Left cardiac atrium (tissue), 4 donors: ENCODE measurements at regions not wholly inside any gene's neighbourhood (a gene's known extent, or its start where the extent isn't known, plus 50 kb on each side); places are given as distances from the start of the nearest gene placed in this dataset.

Experiments
- ATAC-seq, 2 donors: fragments of 200-7000 bp; cut with Tn5 transposase; one replicate each; pipeline ENCODE4 v1.9.1; 2020; ENCODE audit warnings: mild to moderate bottlenecking in 2 of 2, moderate library complexity in 2 of 2
- DNase-seq: peaks from one replicate; pipeline ENCODE4 v3.0.0-alpha.2; 2020
- intact Hi-C, 2 donors: fragments of 100-400 bp; cut with DNase I; formaldehyde crosslinking; loops; one replicate each; pipeline versions ENCODE4 v1.14.1 to v1.15.1; 2022 to 2023
- donor health status: DM: no; HTN: yes; CAD: no.
- donor health status: DM: no; HTN: yes; CAD: no; lungs with severe emphysema.
- donor health status: DM: yes; HTN: yes; CAD: no.
- donor health status: Dilated cardiomyopathy.

GRCh38 chr13:107351305-107351704, 783.4 kb upstream of the ARGLU1 start:
- DNase-seq (no peak), ATAC-seq (peak; percentile 63 to 90)
- intact Hi-C loops = no loop called here

DNA sequence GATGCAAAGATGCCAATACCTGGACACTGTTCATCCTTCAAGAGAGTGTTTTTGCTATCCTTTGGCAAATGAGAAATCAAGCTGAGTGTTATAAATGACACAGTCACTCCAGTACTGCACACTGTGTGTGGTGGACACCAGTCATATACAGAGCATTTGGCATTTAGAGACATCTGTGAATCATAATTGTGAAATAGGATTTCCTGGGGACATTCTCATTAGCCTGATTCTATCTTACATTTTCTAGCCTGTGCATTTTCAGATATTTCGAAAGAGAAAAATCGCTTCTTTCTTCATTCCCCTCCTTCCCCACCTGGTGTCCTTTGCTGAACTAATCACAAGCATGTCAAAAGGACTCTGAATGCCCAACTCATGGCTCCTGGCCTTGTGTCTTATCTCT, 781.0 kb upstream of the ARGLU1 start:
- ATAC-seq = no peak
- DNase-seq = no peak
- intact Hi-C loops = no loop called here

DNA sequence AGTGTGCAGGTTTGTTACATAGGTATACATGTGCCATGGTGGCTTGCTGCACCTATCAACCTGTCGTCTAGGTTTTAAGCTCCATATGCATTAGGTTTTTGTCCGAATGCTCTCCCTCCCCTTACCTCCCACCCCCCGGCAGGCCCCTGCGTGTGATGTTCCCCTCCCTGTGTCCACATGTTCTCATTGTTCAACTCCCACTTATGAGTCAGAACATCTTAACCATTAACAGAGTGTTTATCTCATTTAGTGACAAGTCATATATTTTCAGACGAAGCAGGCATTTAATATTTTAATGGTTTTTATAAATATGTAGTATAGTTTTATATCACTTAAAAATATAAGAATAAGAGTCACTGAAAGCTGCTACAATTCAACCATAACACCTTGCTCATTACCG, 780.5 kb upstream of the ARGLU1 start:
- intact Hi-C loops = no loop called here
- DNase-seq (no peak), ATAC-seq (no peak)

- no peak for DNase-seq
- intact Hi-C loops = no loop called here
- ATAC-seq = no peak
Measured at GRCh38 chr13:107347641-107348369, 779.9 kb upstream of the ARGLU1 start.

DNA sequence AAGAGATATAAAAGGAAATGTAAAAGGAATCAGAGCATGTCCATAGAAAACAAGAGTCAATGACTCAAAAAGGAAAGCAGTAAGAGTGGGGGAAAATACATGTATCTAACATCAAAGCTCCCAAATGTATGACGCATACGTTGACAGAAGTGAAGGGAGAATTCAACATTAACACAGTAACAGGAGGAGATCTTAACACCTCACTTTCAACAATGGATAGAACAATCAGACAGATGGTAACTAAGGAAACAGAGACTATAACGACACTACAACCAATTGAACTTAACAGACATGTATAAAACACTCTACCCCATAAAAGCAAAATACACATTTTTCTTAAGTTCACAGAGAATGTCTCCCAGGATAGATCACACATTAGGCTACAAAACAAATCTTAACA, 774.8 kb upstream of the ARGLU1 start:
- no peak for ATAC-seq
- intact Hi-C loops = no loop called here

GRCh38 chr13:107339209-107339608, 771.3 kb upstream of the ARGLU1 start:
- ATAC-seq = no peak

More for the DNA sequence above, 774.8 kb upstream of the ARGLU1 start:
- no peak for DNase-seq

GRCh38 chr13:107332188-107332587, 764.3 kb upstream of the ARGLU1 start:
- DNase-seq = no peak
- intact Hi-C loops = no loop called here
- ATAC-seq = no peak

More at GRCh38 chr13:107339209-107339608, 771.3 kb upstream of the ARGLU1 start:
- intact Hi-C loops = no loop called here
- no peak for DNase-seq

DNA sequence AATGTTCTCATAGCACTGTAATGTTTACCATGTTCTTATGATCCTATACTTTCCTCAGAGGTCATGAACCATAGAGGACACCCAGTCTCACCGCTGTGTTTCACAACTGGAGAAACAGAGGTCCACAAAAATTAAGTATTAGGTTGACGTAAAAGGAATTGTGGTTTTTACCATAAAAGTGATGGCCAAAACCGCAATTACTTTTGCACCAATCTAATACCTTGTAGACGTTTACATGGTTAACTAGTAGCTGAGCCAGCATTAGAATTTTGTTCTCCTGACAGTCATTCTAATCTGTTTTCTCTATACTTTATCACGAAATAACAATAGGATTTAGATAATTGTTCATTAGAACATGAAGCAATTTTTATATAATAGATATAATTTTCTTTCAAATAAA, 763.4 kb upstream of the ARGLU1 start:
- DNase-seq (no peak), ATAC-seq (no peak)
- intact Hi-C loops = no loop called here

- DNase-seq (no peak), ATAC-seq (no peak)
- intact Hi-C loops = no loop called here
Measured at GRCh38 chr13:107330484-107330883, 762.5 kb upstream of the ARGLU1 start.

DNA sequence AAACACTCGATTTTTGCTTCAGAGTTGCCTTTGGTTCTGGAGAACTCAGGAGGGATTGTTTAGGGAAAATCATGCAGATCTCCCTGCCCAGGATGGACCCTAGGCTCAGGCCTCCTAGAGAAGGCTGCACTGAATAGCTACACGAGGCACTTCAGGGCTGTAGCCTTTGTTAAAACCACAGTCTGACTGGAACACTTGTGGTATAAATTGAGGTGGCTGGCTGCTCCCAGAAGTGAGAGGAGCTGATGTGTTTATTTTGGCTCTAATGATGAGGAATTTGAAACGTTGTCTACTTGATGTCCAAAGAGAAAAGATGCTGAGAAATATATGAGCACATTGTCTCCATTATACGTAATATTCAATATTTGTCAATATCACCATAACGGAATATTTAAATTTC, 762.1 kb upstream of the ARGLU1 start:
- intact Hi-C loops = no loop called here
- DNase-seq (no peak), ATAC-seq (no peak)

GRCh38 chr13:107324416-107325204, 756.7 kb upstream of the ARGLU1 start:
- ATAC-seq = no peak
- DNase-seq = no peak
- intact Hi-C loops = no loop called here

GRCh38 chr13:107322228-107322627, 754.3 kb upstream of the ARGLU1 start:
- ATAC-seq (no peak), DNase-seq (no peak)
- intact Hi-C loops = no loop called here

GRCh38 chr13:107305178-107305577, 737.2 kb upstream of the ARGLU1 start:
- ATAC-seq (no peak), DNase-seq (no peak)
- intact Hi-C loops = no loop called here

GRCh38 chr13:107301724-107302374, 733.9 kb upstream of the ARGLU1 start:
- intact Hi-C loops = no loop called here
- DNase-seq = no peak
- ATAC-seq = no peak

GRCh38 chr13:107299717-107300116, 731.8 kb upstream of the ARGLU1 start:
- intact Hi-C loops = no loop called here

GRCh38 chr13:107296804-107297203, 728.9 kb upstream of the ARGLU1 start:
- intact Hi-C loops = no loop called here
- ATAC-seq (peak in 1 of 2 donors; percentile 59), DNase-seq (no peak)

More at GRCh38 chr13:107299717-107300116, 731.8 kb upstream of the ARGLU1 start:
- ATAC-seq (no peak), DNase-seq (no peak)

DNA sequence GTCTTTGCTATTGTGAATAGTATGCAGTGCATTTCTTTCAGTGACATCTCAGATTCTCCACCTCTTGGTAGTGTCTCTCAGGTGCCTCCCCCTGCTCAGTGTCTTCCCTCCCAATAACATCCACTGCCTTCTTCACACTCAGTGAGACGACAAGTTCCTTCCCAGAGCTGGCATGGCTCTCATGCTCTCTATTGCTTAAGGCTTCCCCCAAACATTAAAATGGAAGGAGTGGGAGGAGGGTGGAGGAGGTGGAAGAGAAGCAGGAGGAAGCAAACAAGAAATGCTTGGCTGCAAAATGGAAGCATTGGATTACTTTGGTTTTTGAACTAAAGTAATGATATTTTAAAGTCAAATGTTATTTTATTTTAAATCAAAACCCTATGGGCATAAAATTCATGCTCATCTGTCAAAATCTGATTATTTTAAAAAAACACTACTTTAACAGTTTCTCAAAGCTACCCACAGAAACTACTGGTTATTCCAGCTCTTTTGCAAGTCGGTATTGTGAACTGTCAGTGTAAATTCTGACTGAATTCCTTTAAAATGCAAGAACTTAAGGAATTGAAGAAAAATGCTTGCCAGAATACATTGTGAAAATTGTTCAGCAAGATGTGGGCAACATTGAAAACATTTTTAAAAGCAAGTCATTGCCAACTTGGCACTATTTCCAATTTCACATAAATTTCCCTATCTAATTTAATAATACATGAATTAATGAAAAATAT, 727.6 kb upstream of the ARGLU1 start:
- ATAC-seq (no peak), DNase-seq (no peak)
- intact Hi-C loops = no loop called here

GRCh38 chr13:107293924-107294323, 726.0 kb upstream of the ARGLU1 start:
- DNase-seq (no peak), ATAC-seq (no peak)
- intact Hi-C loops = no loop called here

DNA sequence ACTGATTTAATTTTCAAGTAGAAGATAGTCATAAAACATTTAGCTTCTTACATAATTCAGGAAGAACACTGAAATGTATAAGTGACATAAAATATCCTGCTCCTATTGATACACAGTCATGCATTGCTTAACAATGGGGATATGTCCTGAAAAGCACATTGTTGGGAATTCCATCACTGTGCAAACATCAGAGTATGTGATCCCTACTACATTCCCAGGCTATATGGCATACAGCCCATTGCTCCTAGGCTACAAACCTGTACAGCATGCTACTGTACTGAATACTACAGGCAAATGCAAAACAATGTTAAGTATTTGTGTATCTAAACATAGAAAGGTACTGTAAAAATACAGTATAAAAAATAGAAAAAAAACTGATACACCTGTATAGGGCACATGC, 723.9 kb upstream of the ARGLU1 start:
- intact Hi-C loops = no loop called here
- ATAC-seq = no peak
- DNase-seq = no peak

- ATAC-seq (no peak), DNase-seq (no peak)
- intact Hi-C loops = no loop called here
Measured at GRCh38 chr13:107289540-107289939, 721.6 kb upstream of the ARGLU1 start.
